WI38 (cell line): ENCODE measurements at regions not wholly inside any gene's neighbourhood (a gene's known extent, or its start where the extent isn't known, plus 50 kb on each side); places are given as distances from the start of the nearest gene placed in this dataset.

ENCODE experiments used
- H3K4me3 ChIP-seq: 2 replicates; pipeline ENCODE4 v1.5.1; 2011; ENCODE audit warnings: low read depth, mild to moderate bottlenecking, control low read depth, low read length
- CTCF ChIP-seq: IDR thresholded peaks from 2 replicates; pipeline ENCODE4 v1.5.1; 2012; ENCODE audit warnings: low read depth, mild to moderate bottlenecking, control low read depth, low read length

- no peak overlapping the region for H3K4me3 ChIP-seq
- TF ChIP-seq CTCF = no peak
Observed at GRCh38 chr1:229141689-229142377, 129.1 kb upstream of the RAB4A start.

GRCh38 chr1:229142471-229142870, 128.4 kb upstream of the RAB4A start:
- H3K4me3 ChIP-seq = no peak overlapping the region
- no peak for TF ChIP-seq CTCF

GRCh38 chr1:229146647-229147046, 124.3 kb upstream of the RAB4A start:
- H3K4me3 ChIP-seq = no peak overlapping the region
- TF ChIP-seq CTCF = no peak

GRCh38 chr1:229147072-229147471, 123.8 kb upstream of the RAB4A start:
- TF ChIP-seq CTCF = no peak

GRCh38 chr1:229148041-229148671, 122.8 kb upstream of the RAB4A start:
- TF ChIP-seq CTCF = no peak
- no peak overlapping the region for H3K4me3 ChIP-seq

More at GRCh38 chr1:229147072-229147471, 123.8 kb upstream of the RAB4A start:
- H3K4me3 ChIP-seq = no peak overlapping the region

- no peak for TF ChIP-seq CTCF
- no peak overlapping the region for H3K4me3 ChIP-seq
Observed at GRCh38 chr1:229148743-229149142, 122.2 kb upstream of the RAB4A start.

GRCh38 chr1:229149435-229149834, 121.5 kb upstream of the RAB4A start:
- H3K4me3 ChIP-seq = no peak overlapping the region
- no peak for TF ChIP-seq CTCF
